HG02678 (cell line): ENCODE measurements at regions not wholly inside any gene's neighbourhood (a gene's known extent, or its start where the extent isn't known, plus 50 kb on each side); places are given as distances from the start of the nearest gene placed in this dataset.
"Not testable (repeated sequence)": the region's sequence is repeated elsewhere in the genome, so short reads cannot be mapped to it uniquely, and the experiment has no call there.

Experiments used
- ATAC-seq: cut with Tn5 transposase; IDR thresholded peaks from one replicate; pipeline ENCODE4 v1.9.1; 2021; ENCODE audit warnings: mild to moderate bottlenecking, moderate library complexity; ENCODE audit not compliant: unreplicated experiment

DNA sequence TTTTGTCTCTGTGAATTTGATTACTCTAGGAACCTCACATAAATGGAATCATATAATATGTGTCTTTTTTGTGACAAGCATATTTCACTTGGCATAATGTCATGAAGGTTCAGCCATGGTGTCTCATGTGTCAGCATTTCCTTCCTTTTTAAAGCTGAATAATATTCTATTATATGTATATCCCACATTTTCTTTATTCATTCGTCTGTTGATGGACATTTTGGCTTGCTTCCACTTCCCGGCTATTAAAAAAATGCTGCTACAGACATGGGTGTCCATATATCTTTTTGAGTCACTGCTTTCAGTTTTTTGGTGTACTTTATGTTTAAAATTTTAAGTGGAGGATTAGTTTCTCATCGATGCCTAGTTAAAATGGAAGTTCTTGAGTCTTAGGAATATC is 59.8 kb upstream of the C5orf63 start:
- no peak for ATAC-seq

DNA sequence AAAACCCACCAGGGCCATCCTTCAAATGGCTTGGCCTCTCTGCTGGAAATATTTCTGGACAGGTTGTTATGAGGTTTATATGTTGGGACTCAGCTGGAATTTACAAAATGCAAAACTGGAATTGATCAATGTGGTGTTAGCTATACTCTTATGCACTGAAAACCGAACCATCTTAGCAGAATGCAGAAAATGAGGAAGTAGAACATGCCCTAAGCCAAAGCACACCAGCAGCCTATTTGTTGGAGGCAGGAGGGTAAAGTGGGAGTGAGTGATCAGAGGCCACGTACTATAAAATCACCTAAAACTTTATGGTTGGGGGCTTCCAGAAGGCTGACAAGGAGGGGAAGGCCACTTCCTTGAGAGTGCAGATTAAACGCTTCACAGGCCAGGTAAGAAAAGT is 63.6 kb upstream of the C5orf63 start:
- ATAC-seq = no peak

DNA sequence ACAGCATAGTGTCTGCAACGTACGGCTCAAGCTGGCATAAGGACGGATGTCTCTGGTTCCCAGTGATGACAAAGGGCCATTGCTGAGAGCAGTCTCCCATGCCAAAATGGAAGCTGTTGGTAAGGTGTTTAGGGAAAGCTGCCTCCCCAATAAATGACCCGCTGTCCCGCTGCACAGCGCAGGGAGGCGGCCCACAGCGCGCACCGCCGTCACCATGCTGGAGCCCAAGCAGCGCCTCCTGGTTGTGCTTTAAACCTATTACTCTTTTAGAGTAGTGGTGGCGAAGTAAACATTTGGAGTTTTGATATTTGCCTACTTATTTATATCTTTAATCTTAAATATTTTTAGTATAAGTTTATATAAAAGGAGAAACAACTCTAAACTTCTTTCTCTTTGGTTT is 70.4 kb upstream of the C5orf63 start:
- no peak for ATAC-seq

DNA sequence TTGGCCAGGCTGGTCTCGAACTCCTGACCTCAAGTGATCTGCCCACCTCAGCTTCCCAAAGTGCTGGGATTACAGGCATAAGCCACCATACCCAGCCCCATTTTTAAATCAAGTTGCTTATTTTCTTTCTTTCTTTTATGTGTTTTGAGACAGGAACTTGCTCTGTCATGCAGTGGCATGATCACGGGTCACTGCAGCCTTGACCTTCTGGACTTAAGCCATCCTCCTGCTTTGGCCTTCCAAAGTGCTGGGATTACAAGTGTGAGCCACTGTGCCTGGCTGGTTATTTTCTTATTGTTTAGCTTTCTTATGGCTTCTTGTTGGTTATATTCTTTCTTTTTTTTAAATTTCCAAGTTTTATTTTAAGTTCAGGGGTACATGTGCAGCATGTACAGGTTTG is 79.7 kb upstream of the C5orf63 start:
- no peak for ATAC-seq

DNA sequence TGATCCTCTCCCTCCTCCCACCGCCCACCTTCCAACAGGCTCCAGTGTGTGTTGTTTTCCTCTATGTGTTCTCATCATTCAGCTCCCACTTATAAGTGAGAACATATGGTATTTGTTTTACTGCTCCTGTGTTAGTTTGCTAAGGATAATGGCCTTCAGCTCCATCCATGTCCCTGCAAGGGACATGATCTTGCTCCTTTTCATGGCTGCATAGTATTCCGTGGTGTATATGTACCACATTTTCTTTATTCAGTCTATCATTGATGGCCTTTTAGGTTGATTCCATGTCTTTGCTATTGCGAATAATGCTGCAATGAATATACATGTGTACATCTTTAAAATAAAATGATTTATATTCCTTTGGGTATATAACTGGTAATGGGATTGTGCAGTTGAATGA is 80.2 kb upstream of the C5orf63 start:
- ATAC-seq = no peak

DNA sequence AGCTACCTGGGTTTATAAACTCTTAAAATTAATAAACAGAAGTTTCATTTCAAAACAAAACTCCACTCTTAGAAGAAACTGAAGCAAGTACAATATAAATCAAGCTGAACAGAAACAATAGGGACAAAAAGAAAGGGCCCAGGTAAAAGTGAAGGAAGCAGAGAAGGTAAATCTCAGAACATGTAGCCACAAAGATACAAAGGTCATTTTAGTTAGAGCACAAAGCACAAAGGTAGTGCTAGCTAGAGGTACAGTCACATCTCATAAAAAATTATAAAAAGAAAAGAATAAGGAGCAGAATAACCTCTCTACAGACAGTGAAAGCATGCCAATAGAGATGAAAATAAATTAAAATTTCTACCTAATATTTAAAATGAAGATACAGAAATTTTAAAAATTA is 90.4 kb upstream of the C5orf63 start:
- no peak for ATAC-seq

DNA sequence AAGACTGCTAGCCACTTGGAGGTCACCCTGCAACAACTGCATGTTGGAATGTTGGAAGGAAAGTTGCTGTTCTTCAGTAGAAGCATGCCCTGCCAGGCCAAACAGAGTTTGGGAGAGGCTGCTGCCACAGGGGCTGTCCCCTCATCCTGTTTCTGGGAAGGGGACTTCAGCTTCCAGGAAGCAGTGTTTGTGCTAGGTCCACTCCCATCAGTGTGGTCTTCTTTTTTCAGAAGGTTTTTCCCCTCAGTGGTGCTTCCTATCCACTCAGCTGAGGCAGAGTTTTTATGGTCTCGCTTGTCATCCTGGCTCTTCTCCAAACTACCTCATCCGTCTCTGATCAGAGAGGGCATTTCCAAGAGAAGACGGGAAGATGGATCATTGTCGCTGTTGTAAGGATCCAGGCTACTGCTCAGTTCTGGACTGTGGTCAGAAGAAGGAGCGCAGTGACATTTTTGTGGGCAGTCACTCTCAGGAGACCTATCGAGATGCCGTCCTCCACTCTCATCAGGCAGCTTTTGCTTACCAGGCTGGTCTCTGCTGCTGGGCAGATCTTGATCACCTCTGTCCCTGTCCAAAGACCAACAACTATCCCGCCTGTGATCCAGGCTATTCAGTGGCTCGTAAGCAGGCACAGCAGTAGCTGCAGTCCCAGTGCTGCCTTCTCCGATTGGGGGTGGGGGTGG is 97.8 kb upstream of the C5orf63 start:
- ATAC-seq = no peak

DNA sequence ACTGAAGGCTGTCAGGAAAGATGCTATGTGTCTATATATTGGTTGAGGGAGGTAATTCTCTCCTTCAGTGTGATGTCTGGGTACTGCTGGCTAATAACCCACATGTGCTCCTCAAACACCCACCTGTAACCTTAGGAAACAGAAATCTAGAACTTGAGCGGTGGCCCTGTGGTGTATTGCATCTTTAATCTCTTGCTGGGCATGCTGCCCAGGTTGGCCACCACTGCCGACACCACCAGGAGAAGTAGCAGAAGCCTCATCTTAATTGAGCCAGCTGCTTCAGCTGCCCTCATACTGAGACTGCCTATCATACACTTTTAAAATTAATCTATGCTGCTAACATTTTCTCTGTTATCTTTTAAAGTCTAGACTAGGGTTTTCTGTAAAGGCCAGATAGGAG is 103.5 kb upstream of the C5orf63 start:
- ATAC-seq = no peak

DNA sequence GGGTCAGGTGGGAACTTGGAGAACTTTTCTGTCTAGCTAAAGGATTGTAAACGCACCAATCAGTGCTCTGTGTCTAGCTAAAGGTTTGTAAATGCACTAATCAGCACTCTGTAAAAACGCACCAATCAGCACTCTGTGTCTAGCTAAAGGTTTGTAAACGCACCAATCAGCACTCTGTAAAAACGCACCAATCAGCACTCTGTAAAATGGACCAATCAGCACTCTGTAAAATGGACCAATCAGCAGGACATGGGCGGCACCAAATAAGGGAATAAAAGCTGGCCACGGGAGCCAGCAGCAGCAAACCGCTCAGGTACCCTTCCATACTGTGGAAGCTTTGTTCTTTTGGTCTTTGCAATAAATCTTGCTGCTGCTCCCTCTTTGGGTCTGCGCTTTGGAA is 108.0 kb upstream of the MEGF10 start:
- not testable (repeated sequence) for ATAC-seq

DNA sequence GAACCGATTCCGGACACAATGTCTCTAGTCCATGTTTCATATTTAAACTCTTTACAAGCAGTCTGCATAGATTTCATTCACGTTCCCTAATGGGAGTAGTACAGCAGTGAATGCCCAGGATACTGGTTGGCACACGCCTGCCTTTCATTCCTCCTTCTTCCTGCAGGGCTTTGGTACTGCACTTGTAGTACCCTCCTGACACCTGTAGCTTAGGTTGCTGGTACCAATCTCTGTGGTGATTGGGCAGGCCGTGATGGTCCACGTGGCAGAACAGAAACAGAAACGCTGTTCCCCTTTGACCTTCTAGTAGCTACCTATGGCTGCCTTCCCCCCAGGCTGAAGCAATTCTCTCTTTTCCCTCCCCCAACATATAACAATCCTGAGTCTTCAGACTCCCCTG is 107.3 kb upstream of the MEGF10 start:
- ATAC-seq = no peak

DNA sequence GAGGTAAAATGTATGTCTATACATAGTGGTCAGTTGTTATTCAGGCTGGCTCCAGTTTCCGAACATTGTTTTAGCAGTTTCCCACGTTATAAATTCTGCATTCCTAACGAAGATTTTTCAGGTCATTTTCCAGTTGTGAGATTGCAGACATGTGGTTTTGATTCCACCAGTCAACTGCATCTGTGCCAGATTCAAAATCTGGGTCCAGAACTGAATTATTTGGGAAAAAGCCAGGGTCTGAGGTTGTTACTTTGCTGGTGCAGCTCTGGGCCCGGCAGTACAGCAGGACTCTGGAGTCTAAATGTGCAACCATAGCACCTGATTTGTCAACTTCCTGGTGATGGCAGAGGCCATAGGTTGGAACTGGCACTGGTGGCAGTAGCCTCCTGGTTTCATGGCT is 105.7 kb upstream of the MEGF10 start:
- ATAC-seq = no peak

DNA sequence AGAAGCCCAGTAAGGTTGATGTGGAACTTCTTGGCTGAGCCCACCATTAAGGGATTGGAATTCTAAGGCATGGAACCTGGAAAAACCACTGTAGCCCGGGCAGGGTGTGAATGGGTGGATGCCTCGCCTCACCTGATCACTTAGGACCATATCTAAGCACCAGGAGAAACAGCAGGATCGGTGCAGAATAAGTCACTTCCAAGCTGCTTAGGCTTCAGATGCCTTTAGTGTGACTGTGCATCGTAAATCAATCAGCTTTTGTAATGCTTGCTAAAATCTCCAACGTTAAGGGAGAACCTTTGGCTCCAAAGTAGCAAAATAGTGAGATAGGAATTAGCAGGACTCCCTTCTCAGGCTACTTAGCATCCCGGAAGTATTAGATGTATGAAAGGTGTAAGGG is 103.9 kb upstream of the MEGF10 start:
- no peak for ATAC-seq

DNA sequence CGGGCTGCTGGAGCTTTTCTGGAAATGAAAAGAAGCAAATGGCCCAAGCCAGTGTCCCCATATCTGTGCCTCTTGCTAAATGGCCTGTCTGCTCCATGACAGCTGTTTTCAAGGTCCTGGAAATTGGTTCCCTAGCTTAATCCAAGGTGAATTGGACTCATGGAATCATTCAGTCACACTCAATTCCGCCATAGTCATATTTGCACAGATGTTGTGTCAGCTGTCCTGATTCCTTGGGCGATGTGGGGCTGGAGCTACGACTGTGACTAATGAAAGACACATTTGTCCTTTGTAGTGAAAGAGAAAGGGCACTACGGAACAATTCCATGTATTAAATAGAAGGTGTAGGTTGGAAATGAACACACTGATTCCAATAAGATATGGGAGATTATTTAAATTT is 102.9 kb upstream of the MEGF10 start:
- no peak for ATAC-seq

DNA sequence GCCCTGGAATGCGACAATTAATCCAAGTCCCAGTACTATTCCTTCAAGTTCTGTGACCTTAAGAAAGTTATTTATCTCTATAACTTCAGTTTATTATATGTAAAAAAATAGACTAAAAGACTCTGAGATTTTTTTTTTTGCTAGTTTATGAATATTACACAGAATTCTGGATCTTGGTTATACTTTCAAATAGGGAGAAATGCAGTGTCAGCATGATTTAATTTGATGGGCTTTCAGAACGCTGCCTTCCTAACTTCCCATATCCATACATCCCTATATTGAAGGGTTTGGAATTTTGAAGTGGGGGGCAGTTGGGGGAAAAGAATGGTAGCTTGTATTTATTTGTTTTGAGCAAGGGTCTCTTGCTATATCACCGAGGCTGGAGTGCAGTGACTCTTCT is 98.4 kb upstream of the MEGF10 start:
- no peak for ATAC-seq

DNA sequence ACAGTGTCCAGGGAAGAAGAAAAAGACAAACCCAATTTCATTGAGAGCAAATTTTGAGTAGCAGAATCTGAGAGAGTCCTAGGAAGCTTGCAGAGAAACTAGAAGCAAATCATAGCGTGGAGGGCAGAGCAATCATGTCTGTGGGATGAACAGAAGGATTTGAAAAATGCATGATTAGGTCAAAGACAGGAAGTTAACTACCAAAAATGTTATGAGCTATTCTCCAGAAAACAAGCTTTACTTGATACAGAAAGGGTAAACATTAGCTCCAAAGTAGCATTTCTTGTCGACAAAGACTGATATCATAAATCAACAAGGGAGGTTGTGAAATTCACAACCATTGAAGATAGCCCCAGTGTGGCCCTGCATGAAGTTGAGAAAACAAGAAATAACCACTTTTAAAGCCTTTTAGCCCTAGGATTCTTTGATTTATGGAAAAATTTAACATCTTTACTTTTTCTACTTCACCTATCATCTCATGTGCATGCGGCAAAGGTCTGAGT is 97.7 kb upstream of the MEGF10 start:
- ATAC-seq = no peak

DNA sequence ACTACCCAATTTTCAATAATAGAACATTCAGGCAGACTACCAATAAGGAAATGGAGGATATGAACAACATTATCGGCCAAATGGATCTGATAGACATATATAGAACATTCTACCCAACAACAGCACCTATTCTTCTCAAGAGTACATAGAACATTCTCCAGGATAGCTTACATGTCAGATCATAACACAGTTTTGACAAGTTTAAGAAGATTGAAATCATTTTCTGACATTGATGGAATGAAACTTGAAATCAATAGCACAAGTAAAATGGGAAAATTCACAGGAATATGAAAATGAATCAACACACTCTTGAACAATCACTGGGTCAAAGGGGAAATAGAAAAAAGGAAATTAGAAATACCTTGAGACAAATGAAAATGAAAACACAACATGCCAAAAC is 94.6 kb upstream of the MEGF10 start:
- ATAC-seq = no peak

DNA sequence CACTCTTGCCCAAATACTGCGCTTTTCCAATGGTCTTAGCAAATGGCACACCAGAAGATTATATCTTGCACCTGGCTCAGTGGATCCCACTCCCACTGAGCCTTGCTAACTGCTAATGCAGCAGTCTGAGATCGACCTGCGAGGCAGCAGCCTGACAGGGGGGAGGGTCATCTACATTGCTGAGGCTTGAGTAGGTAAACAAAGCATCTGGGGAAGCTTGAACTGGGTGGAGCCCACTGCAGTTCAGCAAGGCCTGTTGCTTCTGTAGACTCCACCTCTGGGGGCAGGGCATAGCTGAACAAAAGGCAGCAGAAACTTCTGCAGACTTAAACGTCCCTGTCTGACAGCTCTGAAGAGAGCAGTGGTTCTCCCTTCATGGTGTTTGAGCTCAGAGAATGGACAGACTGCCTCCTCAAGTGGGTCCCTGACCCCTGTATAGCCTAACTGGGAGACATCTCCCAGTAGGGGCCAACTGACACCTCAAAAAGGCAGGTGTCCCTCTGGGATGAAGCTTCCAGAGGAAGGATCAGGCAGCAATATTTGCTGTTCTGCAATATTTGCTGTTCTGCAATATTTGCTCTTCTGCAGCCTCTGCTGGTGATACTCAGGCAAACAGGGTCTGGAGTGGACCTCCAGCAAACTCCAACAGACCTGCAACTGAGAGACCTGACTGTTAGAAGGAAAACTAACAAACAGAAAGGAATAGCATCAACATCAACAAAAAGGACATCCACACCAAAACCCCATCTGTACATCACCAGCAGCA is 93.0 kb upstream of the MEGF10 start:
- ATAC-seq = not testable (repeated sequence)

DNA sequence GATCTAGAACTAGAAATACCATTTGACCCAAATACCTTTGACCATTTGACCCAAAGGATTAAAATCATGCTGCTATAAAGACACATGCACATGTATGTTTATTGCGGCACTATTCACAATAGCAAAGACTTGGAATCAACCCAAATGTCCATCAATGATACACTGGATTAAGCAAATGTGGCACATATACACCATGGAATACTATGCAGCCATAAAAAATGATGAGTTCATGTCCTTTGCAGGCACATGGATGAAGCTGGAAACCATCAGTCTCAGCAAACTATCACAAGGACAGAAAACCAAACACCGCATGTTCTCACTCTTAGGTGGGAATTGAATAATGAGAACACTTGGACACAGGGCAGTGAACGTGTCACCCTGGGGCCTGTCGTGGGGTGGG is 87.9 kb upstream of the MEGF10 start:
- ATAC-seq = not testable (repeated sequence)

DNA sequence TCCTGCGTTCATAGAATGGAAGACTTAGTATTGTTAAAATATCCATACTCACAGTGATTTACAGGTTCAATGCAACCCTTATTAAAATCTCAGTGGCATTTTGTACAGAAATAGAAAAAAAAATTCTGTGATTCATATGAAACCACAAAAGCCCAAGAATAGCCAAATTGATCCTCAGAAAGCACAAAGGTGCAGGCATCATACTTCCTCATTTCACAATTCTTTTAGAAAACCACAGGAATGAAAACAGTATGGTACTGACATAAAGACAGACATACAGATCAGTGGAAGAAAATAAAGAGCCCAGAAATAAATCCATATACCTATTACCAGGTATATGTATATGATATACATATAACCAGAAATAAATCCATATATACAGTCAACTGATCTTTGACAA is 86.8 kb upstream of the MEGF10 start:
- ATAC-seq = no peak

DNA sequence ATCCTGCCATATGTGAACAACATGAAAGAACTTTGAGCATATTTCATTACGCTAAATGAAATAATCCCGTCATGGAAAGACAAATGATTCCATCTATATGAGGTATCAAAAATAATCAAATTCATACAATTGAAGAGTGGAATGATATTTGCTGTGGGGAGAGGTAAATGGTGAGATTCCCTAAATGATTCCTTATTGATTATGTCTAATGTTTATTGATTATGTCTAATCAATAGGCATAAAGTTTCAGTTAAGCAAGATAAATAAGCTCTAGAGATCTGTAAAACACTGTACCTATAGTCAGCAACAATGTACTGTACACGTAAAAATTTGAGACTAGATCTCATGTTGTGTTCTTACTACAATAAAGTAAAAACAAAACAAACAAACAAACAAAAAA is 85.4 kb upstream of the MEGF10 start:
- ATAC-seq = no peak

DNA sequence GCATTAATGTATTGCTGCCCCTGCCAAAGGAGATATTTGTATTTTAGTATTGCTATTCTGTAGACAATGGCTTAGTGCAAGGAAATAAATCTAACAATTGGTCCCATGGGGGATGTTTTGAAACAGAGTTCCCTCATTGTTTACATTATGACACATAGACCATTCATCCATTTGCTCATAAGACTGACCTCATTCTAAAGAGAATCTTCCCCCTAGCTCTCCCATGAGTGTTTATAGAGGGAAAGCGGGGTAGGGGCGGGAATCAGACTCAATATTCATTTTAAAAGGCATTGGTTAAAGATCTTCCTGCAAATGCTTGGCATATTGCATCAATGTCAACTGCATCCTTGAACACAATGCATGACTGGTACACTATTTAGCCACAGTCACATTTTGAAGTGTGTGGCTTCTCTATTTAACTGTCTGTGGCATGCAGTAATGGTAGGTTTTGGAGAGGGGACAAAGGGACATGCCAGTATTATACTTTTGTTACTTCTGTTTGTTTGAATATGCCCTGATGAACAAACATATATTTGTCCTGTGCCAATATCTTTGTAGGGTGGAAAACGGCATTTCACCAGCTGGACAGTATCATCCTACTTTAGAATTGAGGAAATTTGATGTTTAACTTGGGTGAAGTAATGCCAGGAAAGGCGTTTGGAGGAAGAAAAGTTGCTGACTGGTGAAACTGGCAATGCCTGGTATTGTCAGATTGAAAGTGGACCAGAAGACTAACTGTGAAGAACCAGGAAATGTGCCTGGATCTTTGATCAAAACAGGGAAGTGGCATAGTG is 84.1 kb upstream of the MEGF10 start:
- no peak for ATAC-seq

DNA sequence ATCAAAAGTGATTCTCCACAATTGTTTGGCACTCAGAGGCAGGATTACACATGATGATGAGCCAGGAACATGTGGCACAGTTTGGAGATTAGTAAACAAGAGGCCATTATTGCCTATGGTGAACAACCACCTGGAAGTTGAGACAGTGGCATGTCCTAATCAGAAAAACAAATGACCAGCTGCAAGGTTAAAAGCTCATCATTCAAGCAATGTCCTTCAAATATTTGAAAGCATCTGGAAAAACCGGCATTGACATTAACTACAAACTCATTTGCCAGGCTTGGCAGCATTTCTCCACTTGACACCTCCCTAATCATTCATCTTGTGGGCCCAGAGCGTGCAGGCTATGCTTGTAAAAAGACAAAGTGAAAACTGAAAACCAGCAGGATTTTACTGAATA is 80.6 kb upstream of the MEGF10 start:
- no peak for ATAC-seq
